Fibroblast of mammary gland (primary cell): ENCODE measurements at regions not wholly inside any gene's neighbourhood (a gene's known extent, or its start where the extent isn't known, plus 50 kb on each side); places are given as distances from the start of the nearest gene placed in this dataset.
"Not testable (repeated sequence)": the region's sequence is repeated elsewhere in the genome, so short reads cannot be mapped to it uniquely, and the experiment has no call there.

Experiments
- DNase-seq: peaks from one replicate; pipeline ENCODE4 v3.0.0-alpha.2; 2010; ENCODE audit warnings: low read depth
- H3K4me3 ChIP-seq: 2 replicates; pipeline ENCODE4 v1.5.1; 2011; ENCODE audit warnings: low read depth, mild to moderate bottlenecking, low read length, moderate library complexity; ENCODE audit not compliant: control insufficient read depth
- CTCF ChIP-seq: conservative IDR thresholded peaks from 2 replicates; pipeline ENCODE4 v1.5.1; 2011; ENCODE audit warnings: low read depth, low read length, inconsistent platforms; ENCODE audit not compliant: control insufficient read depth, insufficient read depth

GRCh38 chr5:82987188-82987587 is 90.0 kb downstream of the TMEM167A start:
- no peak for TF ChIP-seq CTCF
- no peak for DNase-seq
- no peak overlapping the region for H3K4me3 ChIP-seq

GRCh38 chr5:82986404-82986803 is 90.8 kb downstream of the TMEM167A start:
- no peak for TF ChIP-seq CTCF
- no peak for DNase-seq
- no peak overlapping the region for H3K4me3 ChIP-seq

- no peak for DNase-seq
- H3K4me3 ChIP-seq = no peak overlapping the region
- no peak for TF ChIP-seq CTCF
Measured at GRCh38 chr5:82985763-82986162, 91.4 kb downstream of the TMEM167A start.

GRCh38 chr5:82984786-82985735 is 92.1 kb downstream of the TMEM167A start:
- no peak overlapping the region for H3K4me3 ChIP-seq
- DNase-seq = no peak
- TF ChIP-seq CTCF = no peak

GRCh38 chr5:82982846-82983245 is 94.3 kb downstream of the TMEM167A start:
- DNase-seq = no peak
- no peak for TF ChIP-seq CTCF
- no peak overlapping the region for H3K4me3 ChIP-seq

GRCh38 chr5:82976887-82977286 is 100.3 kb downstream of the TMEM167A start:
- H3K4me3 ChIP-seq, DNase-seq: not testable (repeated sequence)

GRCh38 chr5:82975812-82976211 is 101.4 kb downstream of the TMEM167A start:
- no peak for DNase-seq

More at GRCh38 chr5:82975812-82976211, 101.4 kb downstream of the TMEM167A start:
- TF ChIP-seq CTCF = no peak
- no peak overlapping the region for H3K4me3 ChIP-seq
